Eye (tissue), 1 donor: ENCODE measurements at regions not wholly inside any gene's neighbourhood (a gene's known extent, or its start where the extent isn't known, plus 50 kb on each side); places are given as distances from the start of the nearest gene placed in this dataset.

Source experiments
- DNase-seq: peaks from one replicate; pipeline ENCODE4 v3.0.0-alpha.2; 2015

DNA sequence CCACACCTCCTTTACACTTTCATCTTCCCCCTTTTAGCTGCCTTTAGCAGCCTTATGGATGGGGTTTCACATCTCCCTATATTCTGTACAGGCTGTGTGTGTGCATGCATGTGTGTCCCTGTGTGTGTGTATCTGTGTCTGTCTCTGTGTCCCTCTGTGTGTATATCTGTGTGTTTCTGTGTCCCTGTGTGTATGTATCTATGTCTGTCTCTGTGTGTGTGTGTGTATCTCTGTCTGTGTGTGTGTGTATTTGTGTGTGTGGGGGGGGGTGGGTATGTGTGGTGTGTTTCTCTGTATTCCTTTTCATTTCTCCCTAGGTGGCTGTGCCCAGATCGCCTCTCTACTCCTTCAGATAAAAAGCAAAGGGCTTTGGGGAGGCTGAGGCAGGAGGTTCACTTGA lies 52.2 kb upstream of the CD83 start:
- no peak for DNase-seq

DNA sequence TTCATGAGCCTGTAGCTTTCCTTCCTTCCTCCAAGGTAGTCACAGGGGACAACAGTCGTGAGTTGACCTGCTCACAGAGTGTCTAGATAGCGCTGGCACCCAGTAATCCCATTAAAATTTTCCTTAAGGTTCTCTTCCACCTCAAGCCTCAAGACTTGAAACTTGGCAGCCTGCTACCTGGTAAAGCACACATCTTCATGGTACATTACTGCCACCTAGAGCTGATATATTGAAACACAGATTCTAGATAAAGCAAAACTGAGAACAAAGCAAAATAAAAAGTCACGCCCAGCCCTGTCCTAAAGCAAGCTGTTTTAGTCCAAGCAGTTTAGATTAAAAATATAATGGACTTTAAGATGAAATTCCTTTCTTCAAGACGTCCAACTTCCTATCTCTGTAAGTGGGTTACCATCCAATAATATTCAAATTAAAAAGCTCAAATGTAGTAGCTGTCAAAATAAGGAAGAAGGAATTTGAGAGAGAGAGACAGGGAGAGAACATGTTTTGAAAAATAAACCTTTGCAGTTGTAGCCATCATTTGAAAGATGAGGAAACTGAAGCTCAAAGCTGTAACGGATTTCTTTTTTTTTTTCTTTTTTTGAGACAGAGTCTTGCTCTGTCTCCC lies 50.7 kb upstream of the CD83 start:
- peak; percentile 90 for DNase-seq

DNA sequence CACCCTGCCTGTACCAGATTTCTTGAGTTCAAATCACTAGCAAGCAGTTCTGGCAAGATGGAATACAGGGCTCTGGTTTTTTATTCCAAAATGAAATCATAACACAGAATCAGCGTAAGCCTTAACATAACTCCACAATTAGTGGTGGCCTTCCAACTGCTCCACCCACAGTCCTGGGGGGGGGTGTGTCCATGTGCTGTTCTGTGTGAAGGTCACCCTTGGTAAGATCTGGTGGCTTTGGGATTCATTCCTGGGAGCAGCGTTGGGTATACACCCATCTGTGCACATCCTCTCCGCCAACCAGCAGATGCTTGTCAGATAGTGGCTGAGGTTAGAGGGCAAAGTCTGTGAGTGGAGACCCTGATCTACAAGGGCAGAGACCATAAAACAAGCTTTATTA lies 49.9 kb upstream of the CD83 start:
- DNase-seq: no peak
